IMR-90 (cell line): ENCODE measurements at regions not wholly inside any gene's neighbourhood (a gene's known extent, or its start where the extent isn't known, plus 50 kb on each side); places are given as distances from the start of the nearest gene placed in this dataset.

Experiments used
- ATAC-seq: fragments of 200-7000 bp; cut with Tn5 transposase; 2 replicates; pipeline ENCODE4 v1.9.1; 2020; ENCODE audit warnings: low read depth, mild to moderate bottlenecking, moderate library complexity
- BruUV-seq: library from RNA; stranded (reverse); fragments of 400-500 nt; replicated peaks from 2 replicates; lab custom pipeline; 2021; lab: Mats Ljungman, UMichigan
- CTCF ChIA-PET: fragments of 300-600 bp; formaldehyde crosslinking; extraction: SDS; loops from one replicate; lab custom pipeline; 2021; ENCODE audit warnings: antibody characterized with exemption; lab: Yijun Ruan, JAX
- POLR2A ChIA-PET: fragments of 300-600 bp; sonication (Branson Sonifier 250); formaldehyde crosslinking; loops from one replicate; lab custom pipeline; 2022; ENCODE audit warnings: antibody characterized with exemption; ENCODE audit not compliant: unreplicated experiment; lab: Charles Lee
- DNase-seq: peaks from one replicate; pipeline ENCODE4 v3.0.0; 2013
- H2AFZ ChIP-seq: replicated peaks from 2 replicates; pipeline ENCODE3; 2013; ENCODE audit warnings: low read length, mild to moderate bottlenecking; ENCODE audit not compliant: poor library complexity
- H2AK5ac ChIP-seq: 2 replicates; pipeline ENCODE4 v1.6.1; 2013; ENCODE audit warnings: low read depth, low read length, inconsistent platforms
- H2AK9ac ChIP-seq: replicated peaks from 2 replicates; pipeline ENCODE3; 2013; ENCODE audit warnings: mild to moderate bottlenecking, low read depth, low read length, moderate library complexity; ENCODE audit not compliant: poor library complexity
- H2BK120ac ChIP-seq: 2 replicates; pipeline ENCODE4 v1.6.1; 2013; ENCODE audit warnings: low read depth, low read length, inconsistent platforms
- H2BK15ac ChIP-seq: 3 replicates; pipeline ENCODE4 v1.6.1; 2013; ENCODE audit warnings: low read depth, low read length, inconsistent platforms
- H2BK20ac ChIP-seq: 2 replicates; pipeline ENCODE4 v1.6.1; 2013; ENCODE audit warnings: low read depth, mild to moderate bottlenecking, inconsistent platforms, low read length, moderate library complexity
- H2BK5ac ChIP-seq: 2 replicates; pipeline ENCODE4 v1.6.1; 2013; ENCODE audit warnings: mild to moderate bottlenecking, low read depth, low read length, inconsistent platforms; ENCODE audit not compliant: poor library complexity, severe bottlenecking
- H3K14ac ChIP-seq: replicated peaks from 2 replicates; pipeline ENCODE4 v1.6.1; 2013; ENCODE audit warnings: low read depth, low read length, inconsistent platforms
- H3K18ac ChIP-seq: 2 replicates; pipeline ENCODE4 v1.6.1; 2013; ENCODE audit warnings: low read depth, low read length, control low read depth
- H3K23ac ChIP-seq: 2 replicates; pipeline ENCODE4 v1.6.1; 2013; ENCODE audit warnings: low read depth, low read length, inconsistent platforms
- H3K27ac ChIP-seq: 2 replicates; pipeline ENCODE4 v1.5.1; 2013; ENCODE audit warnings: mild to moderate bottlenecking, control low read depth, low read length; ENCODE audit not compliant: insufficient read depth
- H3K27me3 ChIP-seq: 2 replicates; pipeline ENCODE4 v1.6.1; 2013; ENCODE audit warnings: low read length; ENCODE audit not compliant: control insufficient read depth, insufficient read depth
- H3K36me3 ChIP-seq: 2 replicates; pipeline ENCODE4 v1.6.1; 2013; ENCODE audit warnings: low read length, mixed read lengths; ENCODE audit not compliant: control insufficient read depth, insufficient read depth
- H3K4ac ChIP-seq: 2 replicates; pipeline ENCODE4 v1.6.1; 2013; ENCODE audit warnings: low read depth, low read length, inconsistent platforms
- H3K4me1 ChIP-seq: 2 replicates; pipeline ENCODE4 v1.6.1; 2013; ENCODE audit warnings: low read length, mixed read lengths; ENCODE audit not compliant: control insufficient read depth, insufficient read depth
- H3K4me2 ChIP-seq: 2 replicates; pipeline ENCODE4 v1.6.1; 2013; ENCODE audit warnings: low read depth, mild to moderate bottlenecking, control low read depth, low read length, moderate library complexity
- H3K4me3 ChIP-seq: 2 replicates; pipeline ENCODE4 v1.5.1; 2013; ENCODE audit warnings: low read depth, mild to moderate bottlenecking, control low read depth, low read length, moderate library complexity; ENCODE audit not compliant: insufficient read depth
- H3K56ac ChIP-seq: 2 replicates; pipeline ENCODE4 v1.6.1; 2013; ENCODE audit warnings: low read length, inconsistent platforms; ENCODE audit not compliant: insufficient read depth; ENCODE audit errors: extremely low read depth
- H3K79me1 ChIP-seq, 2 experiments: 2 replicates each; pipeline ENCODE4 v1.6.1; 2013; ENCODE audit warnings: low read length in 2 of 2, inconsistent platforms in 1 of 2, low read depth in 1 of 2
- H3K9ac ChIP-seq: 2 replicates; pipeline ENCODE4 v1.6.1; 2013; ENCODE audit warnings: low read depth, low read length, control low read depth
- H3K9me1 ChIP-seq: 2 replicates; pipeline ENCODE4 v1.6.1; 2013; ENCODE audit warnings: low read length, inconsistent platforms; ENCODE audit not compliant: insufficient read depth
- H3K9me3 ChIP-seq: 2 replicates; pipeline ENCODE4 v1.6.1; 2013; ENCODE audit warnings: low read length; ENCODE audit not compliant: control insufficient read depth, insufficient read depth
- H4K20me1 ChIP-seq: 2 replicates; pipeline ENCODE4 v1.6.1; 2013; ENCODE audit warnings: low read length, inconsistent platforms; ENCODE audit not compliant: insufficient read depth
- H4K5ac ChIP-seq: 2 replicates; pipeline ENCODE4 v1.6.1; 2013; ENCODE audit warnings: mild to moderate bottlenecking, low read depth, low read length, control low read depth
- H4K8ac ChIP-seq, 2 experiments: 2 replicates each; pipeline ENCODE4 v1.6.1; 2013; ENCODE audit warnings: low read depth in 2 of 2, low read length in 2 of 2, control low read depth in 1 of 2, inconsistent platforms in 1 of 2
- H4K91ac ChIP-seq: 2 replicates; pipeline ENCODE4 v1.6.1; 2013; ENCODE audit warnings: low read depth, low read length, inconsistent platforms; ENCODE audit not compliant: insufficient read depth
- BHLHE40 ChIP-seq: fragments of 150-350 bp; IDR thresholded peaks from 2 replicates; pipeline ENCODE4 v1.6.1; 2016; ENCODE audit warnings: mild to moderate bottlenecking, low read depth, low read length
- CHD1 ChIP-seq: IDR thresholded peaks from 2 replicates; pipeline ENCODE4 v1.6.1; 2012; ENCODE audit warnings: low read depth, low read length, improper control_type of control experiment
- FOS ChIP-seq: fragments of 150-350 bp; IDR thresholded peaks from 2 replicates; pipeline ENCODE4 v1.6.1; 2016; ENCODE audit warnings: low read depth, low read length
- MAZ ChIP-seq: IDR thresholded peaks from 2 replicates; pipeline ENCODE4 v1.6.1; 2012; ENCODE audit warnings: low read depth, mild to moderate bottlenecking, low read length, improper control_type of control experiment, moderate library complexity, borderline replicate concordance
- MXI1 ChIP-seq: IDR thresholded peaks from 2 replicates; pipeline ENCODE4 v1.6.1; 2012; ENCODE audit warnings: low read depth, mild to moderate bottlenecking, low read length, moderate library complexity, borderline replicate concordance
- NFE2L2 ChIP-seq: fragments of 150-350 bp; IDR thresholded peaks from 2 replicates; pipeline ENCODE4 v1.6.1; 2016; ENCODE audit warnings: low read depth, mild to moderate bottlenecking, low read length
- POLR2A ChIP-seq: IDR thresholded peaks from 2 replicates; pipeline ENCODE4 v1.6.1; 2012; ENCODE audit warnings: mild to moderate bottlenecking, low read depth, low read length
- RAD21 ChIP-seq: IDR thresholded peaks from 2 replicates; pipeline ENCODE4 v1.6.1; 2012; ENCODE audit warnings: low read length, improper control_type of control experiment
- RCOR1 ChIP-seq: IDR thresholded peaks from 2 replicates; pipeline ENCODE4 v1.6.1; 2012; ENCODE audit warnings: mild to moderate bottlenecking, low read length, improper control_type of control experiment; ENCODE audit not compliant: insufficient replicate concordance
- RFX5 ChIP-seq: IDR thresholded peaks from 2 replicates; pipeline ENCODE4 v1.8.0; 2012; ENCODE audit warnings: low read depth, mild to moderate bottlenecking, low read length, moderate library complexity
- SMC3 ChIP-seq: fragments of 150-350 bp; IDR thresholded peaks from 2 replicates; pipeline ENCODE4 v1.6.1; 2016; ENCODE audit warnings: low read depth, mild to moderate bottlenecking, antibody characterized with exemption, low read length, moderate library complexity
- USF2 ChIP-seq: fragments of 150-350 bp; IDR thresholded peaks from 2 replicates; pipeline ENCODE4 v1.6.1; 2017; ENCODE audit warnings: mild to moderate bottlenecking, antibody characterized with exemption, low read length, low read depth
- WGBS, 2 experiments: methylation state at CpG; one replicate each; pipeline versions ENCODE4 v1.1.5 to v1.1.7; 2013; ENCODE audit warnings: missing lambda C conversion rate in 2 of 2; ENCODE audit not compliant: insufficient read length in 1 of 2; ENCODE audit errors: extremely low coverage in 2 of 2; 5-methylcytosine and 5-hydroxymethylcytosine counted together
- dilution Hi-C: fragments of 300-500 bp; cut with HindIII; formaldehyde crosslinking; loops from one replicate; pipeline ENCODE4 v1.14.3; 2018; ENCODE audit warnings: low sequenced_read_pairs; ENCODE audit not compliant: unreplicated experiment
- in situ Hi-C: fragments of 300-500 bp; cut with MboI; formaldehyde crosslinking; loops from 3 replicates; pipeline ENCODE4 v1.14.3; 2019; ENCODE audit warnings: low sequenced_read_pairs, inconsistent platforms, mixed read lengths
- intact Hi-C: fragments of 100-400 bp; cut with micrococcal nuclease; formaldehyde crosslinking; loops from 2 replicates; pipeline ENCODE4 v1.10.0; 2022
- TF ChIP-seq, protein P1 (sequence below): conservative IDR thresholded peaks from 2 replicates; pipeline ENCODE4 v1.5.1; 2012; ENCODE audit warnings: mild to moderate bottlenecking, low read depth, low read length, improper control_type of control experiment
- TF ChIP-seq, protein P2 (sequence below): fragments of 150-350 bp; IDR thresholded peaks from 2 replicates; pipeline ENCODE4 v1.6.1; 2016; ENCODE audit warnings: low read depth, mild to moderate bottlenecking, low read length, moderate library complexity, borderline replicate concordance

- H2AK9ac ChIP-seq = no peak overlapping the region
- intact Hi-C loops = no loop called here
- no peak overlapping the region for H3K4me3 ChIP-seq
- H3K4ac ChIP-seq = no peak overlapping the region
- dilution Hi-C loops = no loop called here
- no peak overlapping the region for H3K18ac ChIP-seq
- no peak overlapping the region for H2BK15ac ChIP-seq
- in situ Hi-C loops = no loop called here
- H3K4me1 ChIP-seq = no peaks in the 10 kb centered on the region
- H4K5ac ChIP-seq = no peak overlapping the region
- H3K27me3 ChIP-seq = no peaks in the 10 kb centered on the region; the same call in 1 of the 2 replicates
- no peaks in the 10 kb centered on the region for H3K9me1 ChIP-seq
- ATAC-seq (no peak), DNase-seq (peak; percentile 56)
- no peak overlapping the region for H3K56ac ChIP-seq
- no peak for TF ChIP-seq FOS
- TF ChIP-seq RCOR1 = no peak
- TF ChIP-seq, protein P1, sequence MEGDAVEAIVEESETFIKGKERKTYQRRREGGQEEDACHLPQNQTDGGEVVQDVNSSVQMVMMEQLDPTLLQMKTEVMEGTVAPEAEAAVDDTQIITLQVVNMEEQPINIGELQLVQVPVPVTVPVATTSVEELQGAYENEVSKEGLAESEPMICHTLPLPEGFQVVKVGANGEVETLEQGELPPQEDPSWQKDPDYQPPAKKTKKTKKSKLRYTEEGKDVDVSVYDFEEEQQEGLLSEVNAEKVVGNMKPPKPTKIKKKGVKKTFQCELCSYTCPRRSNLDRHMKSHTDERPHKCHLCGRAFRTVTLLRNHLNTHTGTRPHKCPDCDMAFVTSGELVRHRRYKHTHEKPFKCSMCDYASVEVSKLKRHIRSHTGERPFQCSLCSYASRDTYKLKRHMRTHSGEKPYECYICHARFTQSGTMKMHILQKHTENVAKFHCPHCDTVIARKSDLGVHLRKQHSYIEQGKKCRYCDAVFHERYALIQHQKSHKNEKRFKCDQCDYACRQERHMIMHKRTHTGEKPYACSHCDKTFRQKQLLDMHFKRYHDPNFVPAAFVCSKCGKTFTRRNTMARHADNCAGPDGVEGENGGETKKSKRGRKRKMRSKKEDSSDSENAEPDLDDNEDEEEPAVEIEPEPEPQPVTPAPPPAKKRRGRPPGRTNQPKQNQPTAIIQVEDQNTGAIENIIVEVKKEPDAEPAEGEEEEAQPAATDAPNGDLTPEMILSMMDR = no peak
- TF ChIP-seq RFX5 = no peak
- no peak for TF ChIP-seq MXI1
- no peak for TF ChIP-seq CHD1
- TF ChIP-seq NFE2L2 = no peak
- no peak for TF ChIP-seq MAZ
- no peak for TF ChIP-seq POLR2A
- TF ChIP-seq SMC3 = no peak
- no peak for TF ChIP-seq USF2
- TF ChIP-seq, protein P2, sequence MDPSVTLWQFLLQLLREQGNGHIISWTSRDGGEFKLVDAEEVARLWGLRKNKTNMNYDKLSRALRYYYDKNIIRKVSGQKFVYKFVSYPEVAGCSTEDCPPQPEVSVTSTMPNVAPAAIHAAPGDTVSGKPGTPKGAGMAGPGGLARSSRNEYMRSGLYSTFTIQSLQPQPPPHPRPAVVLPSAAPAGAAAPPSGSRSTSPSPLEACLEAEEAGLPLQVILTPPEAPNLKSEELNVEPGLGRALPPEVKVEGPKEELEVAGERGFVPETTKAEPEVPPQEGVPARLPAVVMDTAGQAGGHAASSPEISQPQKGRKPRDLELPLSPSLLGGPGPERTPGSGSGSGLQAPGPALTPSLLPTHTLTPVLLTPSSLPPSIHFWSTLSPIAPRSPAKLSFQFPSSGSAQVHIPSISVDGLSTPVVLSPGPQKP = no peak
- no peak for TF ChIP-seq RAD21
- TF ChIP-seq BHLHE40 = no peak
- H4K8ac ChIP-seq = no peak overlapping the region
- no peak overlapping the region for H2BK20ac ChIP-seq
- POLR2A ChIA-PET = no interaction called here
- H2AFZ ChIP-seq = no peak overlapping the region
- no peaks in the 10 kb centered on the region for H3K9me3 ChIP-seq
- H2BK5ac ChIP-seq = no peak overlapping the region
- H3K79me1 ChIP-seq = no peaks in the 10 kb centered on the region
- no peak overlapping the region for H3K27ac ChIP-seq
- no peak overlapping the region for H3K23ac ChIP-seq
- no peak overlapping the region for H3K4me2 ChIP-seq
- no peak overlapping the region for H3K14ac ChIP-seq
- CTCF ChIA-PET = no interaction called here
- H2AK5ac ChIP-seq = no peak overlapping the region
- no peak overlapping the region for H2BK120ac ChIP-seq
- H3K9ac ChIP-seq = no peak overlapping the region
- no CpG with 5 or more reads among the region's 6 CpGs for WGBS, 2 experiments
- no peaks in the 10 kb centered on the region for H3K36me3 ChIP-seq
- BruUV-seq = no TSS peak
- no peaks in the 10 kb centered on the region for H4K20me1 ChIP-seq
- H4K91ac ChIP-seq = no peak overlapping the region
Measured at GRCh38 chr16:17784073-17784472, 313.3 kb upstream of the XYLT1 start.
